Caco-2 (cell line): ENCODE measurements at regions not wholly inside any gene's neighbourhood (a gene's known extent, or its start where the extent isn't known, plus 50 kb on each side); places are given as distances from the start of the nearest gene placed in this dataset.

Source experiments
- BruUV-seq: library from RNA; stranded (reverse); fragments of 400-500 nt; replicated peaks from 2 replicates; lab custom pipeline; 2021; lab: Mats Ljungman, UMichigan
- CTCF ChIA-PET: fragments of 300-600 bp; sonication (Branson Sonifier 250); formaldehyde crosslinking; loops from one replicate; lab custom pipeline; 2022; ENCODE audit warnings: antibody characterized with exemption; lab: Charles Lee
- POLR2A ChIA-PET: fragments of 300-600 bp; sonication (Branson Sonifier 250); formaldehyde crosslinking; loops from one replicate; lab custom pipeline; 2022; ENCODE audit warnings: antibody characterized with exemption; lab: Charles Lee
- DNase-seq, 2 experiments: peaks; one replicate each; pipeline versions ENCODE4 v3.0.0 to v3.0.0-alpha.2; 2020 to 2022
- H3K27me3 ChIP-seq: replicated peaks from 2 replicates; pipeline ENCODE4 v1.6.0; 2011; ENCODE audit warnings: low read length; ENCODE audit not compliant: control insufficient read depth, insufficient read depth
- H3K36me3 ChIP-seq: 2 replicates; pipeline ENCODE4 v1.5.1; 2011; ENCODE audit warnings: low read length; ENCODE audit not compliant: control insufficient read depth, insufficient read depth
- H3K4me1 ChIP-seq: fragments of 250-450 bp; sonication (Bioruptor Pico); 2 replicates; pipeline ENCODE4 v1.5.1; 2020; ENCODE audit warnings: mild to moderate bottlenecking
- H3K4me3 ChIP-seq: 2 replicates; pipeline ENCODE4 v1.5.1; 2011; ENCODE audit warnings: low read depth, mild to moderate bottlenecking, control low read depth, low read length
- H3K9me3 ChIP-seq: fragments of 250-450 bp; sonication (Bioruptor Pico); 2 replicates; pipeline ENCODE4 v1.5.1; 2020; ENCODE audit warnings: mild to moderate bottlenecking, moderate library complexity
- H3K27ac Mint-ChIP-seq: one replicate; pipeline ENCODE4 v1.8.0; 2022; ENCODE audit warnings: mixed read lengths; ENCODE audit not compliant: unreplicated experiment
- H3K27me3 Mint-ChIP-seq: one replicate; pipeline ENCODE4 v1.8.0; 2022; ENCODE audit warnings: mixed read lengths; ENCODE audit not compliant: insufficient read depth, unreplicated experiment
- H3K36me3 Mint-ChIP-seq: one replicate; pipeline ENCODE4 v1.8.0; 2022; ENCODE audit warnings: mild to moderate bottlenecking, mixed read lengths; ENCODE audit not compliant: insufficient read depth, unreplicated experiment
- H3K4me1 Mint-ChIP-seq: one replicate; pipeline ENCODE4 v1.8.0; 2022; ENCODE audit warnings: low read depth, mixed read lengths; ENCODE audit not compliant: unreplicated experiment
- H3K4me3 Mint-ChIP-seq: one replicate; pipeline ENCODE4 v1.8.0; 2022; ENCODE audit warnings: mild to moderate bottlenecking, moderate library complexity, mixed read lengths; ENCODE audit not compliant: unreplicated experiment
- H3K9me3 Mint-ChIP-seq: one replicate; pipeline ENCODE4 v1.8.0; 2022; ENCODE audit warnings: mixed read lengths; ENCODE audit not compliant: unreplicated experiment
- intact Hi-C: fragments of 100-400 bp; cut with micrococcal nuclease; formaldehyde crosslinking; loops from one replicate; pipeline ENCODE4 v1.10.0; 2022; ENCODE audit not compliant: unreplicated experiment
- TF ChIP-seq, protein P1 (sequence below), 2 experiments: fragments of 200-600 bp in 1 of 2; IDR thresholded peaks; 1 replicate in 1 of 2; 2 replicates in 1 of 2; pipeline versions ENCODE4 v1.5.1 to v1.8.0; 2011 to 2022; ENCODE audit warnings: antibody characterized with exemption in 1 of 2, control low read depth in 1 of 2, inconsistent platforms in 1 of 2, low read depth in 1 of 2, low read length in 1 of 2, mild to moderate bottlenecking in 1 of 2, moderate library complexity in 1 of 2; ENCODE audit not compliant: insufficient read depth in 1 of 2, severe bottlenecking in 1 of 2, unreplicated experiment in 1 of 2

GRCh38 chr5:67316695-67317094 is 120.1 kb upstream of the CD180 start:
- Mint-ChIP-seq H3K4me1 (no peaks in the 10 kb centered on the region), H3K4me3 (no peak overlapping the region), H3K27ac (no peak overlapping the region), H3K9me3 (no peaks in the 10 kb centered on the region), H3K36me3 (no peaks in the 10 kb centered on the region), H3K27me3 (no peaks in the 10 kb centered on the region)
- no peaks in the 10 kb centered on the region for H3K27me3 ChIP-seq
- TF ChIP-seq, protein P1, sequence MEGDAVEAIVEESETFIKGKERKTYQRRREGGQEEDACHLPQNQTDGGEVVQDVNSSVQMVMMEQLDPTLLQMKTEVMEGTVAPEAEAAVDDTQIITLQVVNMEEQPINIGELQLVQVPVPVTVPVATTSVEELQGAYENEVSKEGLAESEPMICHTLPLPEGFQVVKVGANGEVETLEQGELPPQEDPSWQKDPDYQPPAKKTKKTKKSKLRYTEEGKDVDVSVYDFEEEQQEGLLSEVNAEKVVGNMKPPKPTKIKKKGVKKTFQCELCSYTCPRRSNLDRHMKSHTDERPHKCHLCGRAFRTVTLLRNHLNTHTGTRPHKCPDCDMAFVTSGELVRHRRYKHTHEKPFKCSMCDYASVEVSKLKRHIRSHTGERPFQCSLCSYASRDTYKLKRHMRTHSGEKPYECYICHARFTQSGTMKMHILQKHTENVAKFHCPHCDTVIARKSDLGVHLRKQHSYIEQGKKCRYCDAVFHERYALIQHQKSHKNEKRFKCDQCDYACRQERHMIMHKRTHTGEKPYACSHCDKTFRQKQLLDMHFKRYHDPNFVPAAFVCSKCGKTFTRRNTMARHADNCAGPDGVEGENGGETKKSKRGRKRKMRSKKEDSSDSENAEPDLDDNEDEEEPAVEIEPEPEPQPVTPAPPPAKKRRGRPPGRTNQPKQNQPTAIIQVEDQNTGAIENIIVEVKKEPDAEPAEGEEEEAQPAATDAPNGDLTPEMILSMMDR (IDR thresholded peaks at IDR 0.05; ENCODE audit: insufficient read depth in 1 of 2, low read depth in 1 of 2, low read length in 1 of 2, severe bottlenecking in 1 of 2, unreplicated experiment in 1 of 2): no peak
- no peak for DNase-seq
- no peaks in the 10 kb centered on the region for H3K9me3 ChIP-seq
- ChIA-PET CTCF (no interaction called here), POLR2A (no interaction called here)
- intact Hi-C loops: no loop called here
- BruUV-seq: no TSS peak
- H3K4me1 ChIP-seq: no peaks in the 10 kb centered on the region
- H3K36me3 ChIP-seq: no peaks in the 10 kb centered on the region
- H3K4me3 ChIP-seq: no peak overlapping the region

- H3K27ac Mint-ChIP-seq: no peak overlapping the region
- H3K9me3 Mint-ChIP-seq: no peaks in the 10 kb centered on the region
- no peak for DNase-seq
- BruUV-seq: no TSS peak
- H3K36me3 ChIP-seq: no peaks in the 10 kb centered on the region
- peaks cover 3% of the 10 kb centered on the region for H3K27me3 Mint-ChIP-seq
- H3K4me3 Mint-ChIP-seq: no peak overlapping the region
- H3K9me3 ChIP-seq: 0 out of 2 replicates have a peak, but pooled peaks cover 3% of the 10 kb centered on the region
- H3K4me1 ChIP-seq: no peaks in the 10 kb centered on the region
- H3K4me1 Mint-ChIP-seq: no peaks in the 10 kb centered on the region
- H3K4me3 ChIP-seq: no peak overlapping the region
- TF ChIP-seq, protein P1 (IDR thresholded peaks at IDR 0.05; ENCODE audit: insufficient read depth in 1 of 2, low read depth in 1 of 2, low read length in 1 of 2, severe bottlenecking in 1 of 2, unreplicated experiment in 1 of 2): no peak
- intact Hi-C loops: no loop called here
- no peaks in the 10 kb centered on the region for H3K27me3 ChIP-seq
- CTCF ChIA-PET: no interaction called here
- no peaks in the 10 kb centered on the region for H3K36me3 Mint-ChIP-seq
- POLR2A ChIA-PET: no interaction called here
These were observed 118.7 kb upstream of the CD180 start for GRCh38 chr5:67315082-67315989.

- no peak overlapping the region for H3K27ac Mint-ChIP-seq
- H3K4me1 ChIP-seq: no peaks in the 10 kb centered on the region
- TF ChIP-seq, protein P1 (IDR thresholded peaks at IDR 0.05; ENCODE audit: insufficient read depth in 1 of 2, low read depth in 1 of 2, low read length in 1 of 2, severe bottlenecking in 1 of 2, unreplicated experiment in 1 of 2): no peak
- 0 out of 2 replicates have a peak, but pooled peaks cover 3% of the 10 kb centered on the region for H3K9me3 ChIP-seq
- BruUV-seq: no TSS peak
- H3K36me3 ChIP-seq: no peaks in the 10 kb centered on the region
- H3K4me1 Mint-ChIP-seq: no peaks in the 10 kb centered on the region
- no peaks in the 10 kb centered on the region for H3K9me3 Mint-ChIP-seq
- H3K4me3 Mint-ChIP-seq: no peak overlapping the region
- H3K36me3 Mint-ChIP-seq: no peaks in the 10 kb centered on the region
- no peaks in the 10 kb centered on the region for H3K27me3 ChIP-seq
- DNase-seq: no peak
- H3K4me3 ChIP-seq: no peak overlapping the region
- CTCF ChIA-PET: no interaction called here
- POLR2A ChIA-PET: no interaction called here
- peaks cover 3% of the 10 kb centered on the region for H3K27me3 Mint-ChIP-seq
- intact Hi-C loops: no loop called here
These were observed 115.1 kb upstream of the CD180 start for GRCh38 chr5:67311701-67312100.
